SK-N-SH (cell line): ENCODE measurements at regions not wholly inside any gene's neighbourhood (a gene's known extent, or its start where the extent isn't known, plus 50 kb on each side); places are given as distances from the start of the nearest gene placed in this dataset.

ENCODE experiments used
- CTCF ChIA-PET: fragments of 300-600, 350-600 bp; formaldehyde crosslinking; extraction: SDS; loops from one replicate; lab custom pipeline; 2021; lab: Yijun Ruan, JAX
- POLR2A ChIA-PET: fragments of 350-600 bp; sonication (Branson Sonifier 250); formaldehyde crosslinking; extraction: SDS; loops from one replicate; lab custom pipeline; 2020; ENCODE audit warnings: antibody characterized with exemption, inconsistent platforms; lab: Yijun Ruan, JAX
- DNase-seq: peaks from one replicate; pipeline ENCODE4 v3.0.0; 2012
- H2AFZ ChIP-seq: fragments of 200-600 bp; sonication (generic); 2 replicates; pipeline ENCODE4 v1.8.1; 2016; ENCODE audit warnings: antibody characterized with exemption, mild to moderate bottlenecking, low read depth
- H3F3A ChIP-seq: fragments of 200-600 bp; sonication (generic); replicated peaks from 2 replicates; pipeline ENCODE3; 2016; ENCODE audit warnings: antibody characterized with exemption, mild to moderate bottlenecking; ENCODE audit not compliant: insufficient read depth
- H3K27ac ChIP-seq, 2 experiments: fragments of 200-500 bp in 1 of 2; fragments of 200-600 bp in 1 of 2; sonication (Bioruptor generic) in 1 of 2; sonication (generic), shearing (Covaris generic) in 1 of 2; 2 replicates each; pipeline versions ENCODE4 v1.5.1 to v1.6.1; 2014 to 2016; ENCODE audit warnings: low read depth in 2 of 2, inconsistent platforms in 1 of 2, low read length in 1 of 2, mild to moderate bottlenecking in 1 of 2, mixed read lengths in 1 of 2
- H3K27me3 ChIP-seq: fragments of 200-600 bp; sonication (generic), shearing (Covaris generic); 2 replicates; pipeline ENCODE4 v1.6.1; 2016; ENCODE audit warnings: mixed run types; ENCODE audit not compliant: insufficient read depth
- H3K36me3 ChIP-seq, 2 experiments: fragments of 200-500 bp in 1 of 2; fragments of 200-600 bp in 1 of 2; sonication (Bioruptor generic) in 1 of 2; sonication (generic) in 1 of 2; replicated peaks in 1 of 2; 2 replicates each; pipeline versions ENCODE3 to v1.5.1; 2014 to 2016; ENCODE audit warnings: low read length in 1 of 2, mild to moderate bottlenecking in 1 of 2; ENCODE audit not compliant: insufficient read depth in 2 of 2, control insufficient read depth in 1 of 2
- H3K4me1 ChIP-seq, 2 experiments: fragments of 200-500 bp in 1 of 2; fragments of 200-600 bp in 1 of 2; sonication (Bioruptor generic) in 1 of 2; sonication (generic), shearing (Covaris generic) in 1 of 2; 2 replicates each; pipeline versions ENCODE4 v1.5.1 to v1.6.1; 2014 to 2016; ENCODE audit warnings: low read depth in 1 of 2, low read length in 1 of 2, mixed run types in 1 of 2; ENCODE audit not compliant: insufficient read depth in 2 of 2, control insufficient read depth in 1 of 2
- H3K4me2 ChIP-seq: fragments of 200-600 bp; sonication (generic), shearing (Covaris generic); 2 replicates; pipeline ENCODE4 v1.6.1; 2017; ENCODE audit warnings: mixed run types
- H3K4me3 ChIP-seq, 2 experiments: fragments of 200-500 bp in 1 of 2; fragments of 200-600 bp in 1 of 2; sonication (Bioruptor generic) in 1 of 2; sonication (generic), shearing (Covaris generic) in 1 of 2; 2 replicates each; pipeline versions ENCODE4 v1.5.1 to v1.8.1; 2014 to 2016; ENCODE audit warnings: low read depth in 2 of 2, inconsistent platforms in 1 of 2, low read length in 1 of 2, mild to moderate bottlenecking in 1 of 2, mixed read lengths in 1 of 2, moderate library complexity in 1 of 2
- H3K79me2 ChIP-seq: fragments of 200-600 bp; sonication (generic); 2 replicates; pipeline ENCODE4 v1.8.1; 2017; ENCODE audit warnings: mild to moderate bottlenecking; ENCODE audit not compliant: insufficient read depth
- H3K9ac ChIP-seq: fragments of 200-600 bp; sonication (generic); 2 replicates; pipeline ENCODE4 v1.6.1; 2017; ENCODE audit warnings: mixed run types
- H3K9me2 ChIP-seq: fragments of 200-600 bp; sonication (generic); 2 replicates; pipeline ENCODE4 v1.6.1; 2017; ENCODE audit warnings: mixed run types
- H3K9me3 ChIP-seq: fragments of 200-600 bp; sonication (generic); 2 replicates; pipeline ENCODE4 v1.6.1; 2017; ENCODE audit warnings: mixed run types, mild to moderate bottlenecking, moderate library complexity
- H4K20me1 ChIP-seq: fragments of 200-600 bp; sonication (generic); 2 replicates; pipeline ENCODE4 v1.6.1; 2017; ENCODE audit warnings: mild to moderate bottlenecking, mixed run types; ENCODE audit not compliant: insufficient read depth
- CHD2 ChIP-seq: fragments of 150-350 bp; IDR thresholded peaks from 2 replicates; pipeline ENCODE4 v1.6.1; 2018; ENCODE audit warnings: low read length; ENCODE audit not compliant: partially characterized antibody
- FOSL2 ChIP-seq: IDR thresholded peaks from 2 replicates; pipeline ENCODE4 v1.4.0; 2012; ENCODE audit warnings: low read depth, mild to moderate bottlenecking, moderate library complexity, borderline replicate concordance
- JUND ChIP-seq: IDR thresholded peaks from 2 replicates; pipeline ENCODE4 v1.4.0; 2012
- MXI1 ChIP-seq: IDR thresholded peaks from 2 replicates; pipeline ENCODE4 v1.6.1; 2012; ENCODE audit warnings: mild to moderate bottlenecking, low read depth, low read length, improper control_type of control experiment
- NFIC ChIP-seq: IDR thresholded peaks from 2 replicates; pipeline ENCODE4 v1.4.0; 2012; ENCODE audit warnings: borderline replicate concordance
- POLR2AphosphoS5 ChIP-seq: IDR thresholded peaks from 2 replicates; pipeline ENCODE4 v1.6.1; 2012; ENCODE audit warnings: low read depth, low read length
- RAD21 ChIP-seq: IDR thresholded peaks from 2 replicates; pipeline ENCODE4 v1.6.1; 2012; ENCODE audit warnings: mild to moderate bottlenecking, low read length
- RCOR1 ChIP-seq: fragments of 150-350 bp; IDR thresholded peaks from 2 replicates; pipeline ENCODE4 v1.6.1; 2017; ENCODE audit warnings: antibody characterized with exemption, low read length
- RXRA ChIP-seq: IDR thresholded peaks from 2 replicates; pipeline ENCODE4 v1.4.0; 2012; ENCODE audit warnings: low read depth, mild to moderate bottlenecking, borderline replicate concordance
- SMC3 ChIP-seq: IDR thresholded peaks from 2 replicates; pipeline ENCODE4 v1.6.1; 2012; ENCODE audit warnings: low read depth, low read length, improper control_type of control experiment
- TEAD4 ChIP-seq: IDR thresholded peaks from 2 replicates; pipeline ENCODE4 v1.4.0; 2012; ENCODE audit warnings: mild to moderate bottlenecking, borderline replicate concordance; ENCODE audit not compliant: insufficient read depth
- WGBS: methylation state at CpG from one replicate; pipeline ENCODE4 v1.1.6; 2017; ENCODE audit warnings: low lambda C conversion rate; 5-methylcytosine and 5-hydroxymethylcytosine counted together
- TF ChIP-seq, protein P1 (sequence below): IDR thresholded peaks from 2 replicates; pipeline ENCODE4 v1.4.0; 2012; ENCODE audit warnings: low read depth, borderline replicate concordance
- TF ChIP-seq, protein P2 (sequence below): IDR thresholded peaks from 2 replicates; pipeline ENCODE4; 2012
- TF ChIP-seq, protein P3 (sequence below): fragments of 200-600 bp; sonication (generic); IDR thresholded peaks from 2 replicates; pipeline ENCODE4 v1.6.1; 2017; ENCODE audit warnings: antibody characterized with exemption, mild to moderate bottlenecking, moderate library complexity
- TF ChIP-seq, protein P4 (sequence below): IDR thresholded peaks from 2 replicates; pipeline ENCODE4 v1.4.0; 2012; ENCODE audit warnings: low read depth, borderline replicate concordance
- TF ChIP-seq, protein P5 (sequence below): IDR thresholded peaks from 2 replicates; pipeline ENCODE4 v1.6.1; 2012; ENCODE audit warnings: mild to moderate bottlenecking, low read depth, low read length, moderate library complexity

DNA sequence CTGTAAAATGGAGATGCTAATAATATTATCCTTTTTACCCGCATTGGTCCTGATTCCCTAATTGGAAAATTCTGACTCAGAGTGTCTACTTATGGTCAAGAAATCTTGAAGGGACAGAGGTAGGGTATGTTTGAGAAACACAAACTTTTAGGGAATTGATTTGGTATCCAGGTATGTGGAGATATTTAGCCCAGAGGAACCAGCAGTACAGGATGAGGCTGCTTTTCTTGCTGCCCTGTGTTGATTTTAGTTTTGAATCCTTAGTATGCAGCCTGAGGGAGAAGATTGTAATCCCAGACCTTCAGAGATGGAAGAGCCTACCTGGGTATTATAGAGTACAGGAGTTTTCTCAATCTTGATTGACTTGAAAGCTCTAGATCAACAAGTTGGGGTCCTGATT lies 569.1 kb downstream of the PDCD6IP start:
- H3K9ac ChIP-seq = no peak overlapping the region
- no peaks in the 10 kb centered on the region for H4K20me1 ChIP-seq
- TF ChIP-seq CHD2 = no peak
- no peak for TF ChIP-seq POLR2AphosphoS5
- H3K4me2 ChIP-seq = no peak overlapping the region
- no peaks in the 10 kb centered on the region for H3K9me3 ChIP-seq
- CTCF ChIA-PET = no interaction called here
- H2AFZ ChIP-seq = no peak overlapping the region
- no peak for DNase-seq
- H3K9me2 ChIP-seq = no peaks in the 10 kb centered on the region
- H3K4me3 ChIP-seq = no peak overlapping the region
- H3K27me3 ChIP-seq = no peaks in the 10 kb centered on the region
- H3F3A ChIP-seq = no peaks in the 10 kb centered on the region
- no peaks in the 10 kb centered on the region for H3K79me2 ChIP-seq
- no peak overlapping the region for H3K27ac ChIP-seq
- 7% methylated on average over 1 of the region's 1 CpG for WGBS
- H3K4me1 ChIP-seq = no peaks in the 10 kb centered on the region
- POLR2A ChIA-PET = no interaction called here
- H3K36me3 ChIP-seq = no peaks in the 10 kb centered on the region

DNA sequence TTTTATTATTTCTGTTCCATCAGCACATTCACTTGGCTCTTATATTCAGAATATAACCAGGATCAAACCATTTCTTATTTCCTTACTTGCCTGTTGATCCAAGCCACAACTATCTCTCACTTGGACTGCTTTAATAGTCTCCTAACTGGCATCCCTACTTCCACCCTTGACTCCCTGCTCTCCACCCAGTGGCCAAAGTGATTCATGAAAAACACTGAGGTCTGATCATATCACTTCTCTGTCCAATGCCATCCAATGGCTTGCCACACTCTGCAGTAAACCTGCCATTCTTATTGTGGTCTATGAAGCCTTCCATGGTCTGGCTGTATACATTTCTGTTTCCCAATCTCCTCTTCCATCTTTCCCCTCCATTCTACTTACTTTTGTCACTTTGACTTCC lies 576.1 kb downstream of the PDCD6IP start:
- POLR2A ChIA-PET = no interaction called here

More for the DNA sequence above, 576.1 kb downstream of the PDCD6IP start:
- Histone ChIP-seq H3K9ac (no peak overlapping the region), H3K4me3 (no peak overlapping the region)
- DNase-seq = no peak
- TF ChIP-seq RAD21 = no peak
- TF ChIP-seq TEAD4 = no peak
- TF ChIP-seq MXI1 = no peak
- TF ChIP-seq, protein P1, sequence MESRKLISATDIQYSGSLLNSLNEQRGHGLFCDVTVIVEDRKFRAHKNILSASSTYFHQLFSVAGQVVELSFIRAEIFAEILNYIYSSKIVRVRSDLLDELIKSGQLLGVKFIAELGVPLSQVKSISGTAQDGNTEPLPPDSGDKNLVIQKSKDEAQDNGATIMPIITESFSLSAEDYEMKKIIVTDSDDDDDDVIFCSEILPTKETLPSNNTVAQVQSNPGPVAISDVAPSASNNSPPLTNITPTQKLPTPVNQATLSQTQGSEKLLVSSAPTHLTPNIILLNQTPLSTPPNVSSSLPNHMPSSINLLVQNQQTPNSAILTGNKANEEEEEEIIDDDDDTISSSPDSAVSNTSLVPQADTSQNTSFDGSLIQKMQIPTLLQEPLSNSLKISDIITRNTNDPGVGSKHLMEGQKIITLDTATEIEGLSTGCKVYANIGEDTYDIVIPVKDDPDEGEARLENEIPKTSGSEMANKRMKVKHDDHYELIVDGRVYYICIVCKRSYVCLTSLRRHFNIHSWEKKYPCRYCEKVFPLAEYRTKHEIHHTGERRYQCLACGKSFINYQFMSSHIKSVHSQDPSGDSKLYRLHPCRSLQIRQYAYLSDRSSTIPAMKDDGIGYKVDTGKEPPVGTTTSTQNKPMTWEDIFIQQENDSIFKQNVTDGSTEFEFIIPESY = no peak
- TF ChIP-seq, protein P2, sequence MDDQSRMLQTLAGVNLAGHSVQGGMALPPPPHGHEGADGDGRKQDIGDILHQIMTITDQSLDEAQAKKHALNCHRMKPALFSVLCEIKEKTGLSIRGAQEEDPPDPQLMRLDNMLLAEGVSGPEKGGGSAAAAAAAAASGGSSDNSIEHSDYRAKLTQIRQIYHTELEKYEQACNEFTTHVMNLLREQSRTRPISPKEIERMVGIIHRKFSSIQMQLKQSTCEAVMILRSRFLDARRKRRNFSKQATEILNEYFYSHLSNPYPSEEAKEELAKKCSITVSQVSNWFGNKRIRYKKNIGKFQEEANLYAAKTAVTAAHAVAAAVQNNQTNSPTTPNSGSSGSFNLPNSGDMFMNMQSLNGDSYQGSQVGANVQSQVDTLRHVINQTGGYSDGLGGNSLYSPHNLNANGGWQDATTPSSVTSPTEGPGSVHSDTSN = no peak
- TF ChIP-seq, protein P3, sequence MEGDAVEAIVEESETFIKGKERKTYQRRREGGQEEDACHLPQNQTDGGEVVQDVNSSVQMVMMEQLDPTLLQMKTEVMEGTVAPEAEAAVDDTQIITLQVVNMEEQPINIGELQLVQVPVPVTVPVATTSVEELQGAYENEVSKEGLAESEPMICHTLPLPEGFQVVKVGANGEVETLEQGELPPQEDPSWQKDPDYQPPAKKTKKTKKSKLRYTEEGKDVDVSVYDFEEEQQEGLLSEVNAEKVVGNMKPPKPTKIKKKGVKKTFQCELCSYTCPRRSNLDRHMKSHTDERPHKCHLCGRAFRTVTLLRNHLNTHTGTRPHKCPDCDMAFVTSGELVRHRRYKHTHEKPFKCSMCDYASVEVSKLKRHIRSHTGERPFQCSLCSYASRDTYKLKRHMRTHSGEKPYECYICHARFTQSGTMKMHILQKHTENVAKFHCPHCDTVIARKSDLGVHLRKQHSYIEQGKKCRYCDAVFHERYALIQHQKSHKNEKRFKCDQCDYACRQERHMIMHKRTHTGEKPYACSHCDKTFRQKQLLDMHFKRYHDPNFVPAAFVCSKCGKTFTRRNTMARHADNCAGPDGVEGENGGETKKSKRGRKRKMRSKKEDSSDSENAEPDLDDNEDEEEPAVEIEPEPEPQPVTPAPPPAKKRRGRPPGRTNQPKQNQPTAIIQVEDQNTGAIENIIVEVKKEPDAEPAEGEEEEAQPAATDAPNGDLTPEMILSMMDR = no peak
- TF ChIP-seq RCOR1 = no peak
- TF ChIP-seq POLR2AphosphoS5 = no peak
- TF ChIP-seq RXRA = no peak
- TF ChIP-seq JUND = no peak
- no peak for TF ChIP-seq FOSL2
- TF ChIP-seq, protein P4, sequence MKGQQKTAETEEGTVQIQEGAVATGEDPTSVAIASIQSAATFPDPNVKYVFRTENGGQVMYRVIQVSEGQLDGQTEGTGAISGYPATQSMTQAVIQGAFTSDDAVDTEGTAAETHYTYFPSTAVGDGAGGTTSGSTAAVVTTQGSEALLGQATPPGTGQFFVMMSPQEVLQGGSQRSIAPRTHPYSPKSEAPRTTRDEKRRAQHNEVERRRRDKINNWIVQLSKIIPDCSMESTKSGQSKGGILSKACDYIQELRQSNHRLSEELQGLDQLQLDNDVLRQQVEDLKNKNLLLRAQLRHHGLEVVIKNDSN = no peak
- TF ChIP-seq, protein P5, sequence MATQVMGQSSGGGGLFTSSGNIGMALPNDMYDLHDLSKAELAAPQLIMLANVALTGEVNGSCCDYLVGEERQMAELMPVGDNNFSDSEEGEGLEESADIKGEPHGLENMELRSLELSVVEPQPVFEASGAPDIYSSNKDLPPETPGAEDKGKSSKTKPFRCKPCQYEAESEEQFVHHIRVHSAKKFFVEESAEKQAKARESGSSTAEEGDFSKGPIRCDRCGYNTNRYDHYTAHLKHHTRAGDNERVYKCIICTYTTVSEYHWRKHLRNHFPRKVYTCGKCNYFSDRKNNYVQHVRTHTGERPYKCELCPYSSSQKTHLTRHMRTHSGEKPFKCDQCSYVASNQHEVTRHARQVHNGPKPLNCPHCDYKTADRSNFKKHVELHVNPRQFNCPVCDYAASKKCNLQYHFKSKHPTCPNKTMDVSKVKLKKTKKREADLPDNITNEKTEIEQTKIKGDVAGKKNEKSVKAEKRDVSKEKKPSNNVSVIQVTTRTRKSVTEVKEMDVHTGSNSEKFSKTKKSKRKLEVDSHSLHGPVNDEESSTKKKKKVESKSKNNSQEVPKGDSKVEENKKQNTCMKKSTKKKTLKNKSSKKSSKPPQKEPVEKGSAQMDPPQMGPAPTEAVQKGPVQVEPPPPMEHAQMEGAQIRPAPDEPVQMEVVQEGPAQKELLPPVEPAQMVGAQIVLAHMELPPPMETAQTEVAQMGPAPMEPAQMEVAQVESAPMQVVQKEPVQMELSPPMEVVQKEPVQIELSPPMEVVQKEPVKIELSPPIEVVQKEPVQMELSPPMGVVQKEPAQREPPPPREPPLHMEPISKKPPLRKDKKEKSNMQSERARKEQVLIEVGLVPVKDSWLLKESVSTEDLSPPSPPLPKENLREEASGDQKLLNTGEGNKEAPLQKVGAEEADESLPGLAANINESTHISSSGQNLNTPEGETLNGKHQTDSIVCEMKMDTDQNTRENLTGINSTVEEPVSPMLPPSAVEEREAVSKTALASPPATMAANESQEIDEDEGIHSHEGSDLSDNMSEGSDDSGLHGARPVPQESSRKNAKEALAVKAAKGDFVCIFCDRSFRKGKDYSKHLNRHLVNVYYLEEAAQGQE = no peak
- no peak for TF ChIP-seq SMC3
- no peak for TF ChIP-seq NFIC
- TF ChIP-seq, all 33 proteins: peak for 0
- Histone ChIP-seq H3K9me2 (no peaks in the 10 kb centered on the region), H3K27ac (no peak overlapping the region), H3K9me3 (no peaks in the 10 kb centered on the region), H3F3A (no peaks in the 10 kb centered on the region), H3K36me3 (no peaks in the 10 kb centered on the region), H3K4me1 (no peaks in the 10 kb centered on the region), H3K79me2 (no peaks in the 10 kb centered on the region), H3K4me2 (no peak overlapping the region), H3K27me3 (no peaks in the 10 kb centered on the region), H4K20me1 (no peaks in the 10 kb centered on the region), H2AFZ (no peak overlapping the region)
- CTCF ChIA-PET = interaction anchor here (1.4 kb wide), 1 partner anchor 268 kb away, joined by 3 read pairs; no protein-coding TSS in a partner anchor
